BE2C (cell line): ENCODE measurements at regions not wholly inside any gene's neighbourhood (a gene's known extent, or its start where the extent isn't known, plus 50 kb on each side); places are given as distances from the start of the nearest gene placed in this dataset.
"Not testable (repeated sequence)": the region's sequence is repeated elsewhere in the genome, so short reads cannot be mapped to it uniquely, and the experiment has no call there.

Experiments used
- DNase-seq: peaks from one replicate; pipeline ENCODE4 v3.0.0-alpha.2; 2020
- H3K27me3 ChIP-seq: fragments of 250-450 bp; sonication (Bioruptor Pico); 2 replicates; pipeline ENCODE4 v1.5.1; 2020; ENCODE audit warnings: mild to moderate bottlenecking
- H3K36me3 ChIP-seq: fragments of 250-450 bp; sonication (Bioruptor Pico); 2 replicates; pipeline ENCODE4 v1.5.1; 2020; ENCODE audit warnings: mild to moderate bottlenecking
- H3K4me1 ChIP-seq: fragments of 250-450 bp; sonication (Bioruptor Pico); 2 replicates; pipeline ENCODE4 v1.5.1; 2020
- H3K4me3 ChIP-seq: 2 replicates; pipeline ENCODE4 v1.5.1; 2011; ENCODE audit warnings: low read depth, low read length
- H3K9me3 ChIP-seq: fragments of 250-450 bp; sonication (Bioruptor Pico); 2 replicates; pipeline ENCODE4 v1.5.1; 2020
- TF ChIP-seq, protein P1 (sequence below): IDR thresholded peaks from 2 replicates; pipeline ENCODE4 v1.5.1; 2012; ENCODE audit warnings: mild to moderate bottlenecking, low read depth, low read length

DNA sequence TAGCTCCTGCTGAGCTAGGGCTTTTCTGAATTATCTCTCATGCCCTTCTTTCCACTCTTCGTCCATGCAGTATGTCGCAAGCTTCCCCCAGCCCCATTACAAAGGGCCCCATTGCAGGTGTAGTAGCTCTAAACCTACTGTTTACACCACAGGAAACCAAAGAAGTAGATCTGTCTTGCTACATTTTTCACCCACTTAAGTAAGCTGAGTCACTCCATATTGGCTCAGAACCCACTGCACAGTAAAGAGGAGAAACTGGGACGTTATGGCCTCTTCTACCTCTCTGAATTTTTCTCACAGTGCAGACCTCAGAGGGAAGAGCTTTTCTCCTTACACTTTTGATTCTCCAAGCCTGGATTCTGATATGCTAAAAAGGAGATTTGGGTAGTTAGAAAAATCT, 200.2 kb downstream of the SMARCA1 start:
- Histone ChIP-seq H3K27me3 (no peaks in the 10 kb centered on the region), H3K4me1 (no peaks in the 10 kb centered on the region), H3K4me3 (no peak overlapping the region), H3K36me3 (no peaks in the 10 kb centered on the region), H3K9me3 (no peaks in the 10 kb centered on the region)
- TF ChIP-seq, protein P1, sequence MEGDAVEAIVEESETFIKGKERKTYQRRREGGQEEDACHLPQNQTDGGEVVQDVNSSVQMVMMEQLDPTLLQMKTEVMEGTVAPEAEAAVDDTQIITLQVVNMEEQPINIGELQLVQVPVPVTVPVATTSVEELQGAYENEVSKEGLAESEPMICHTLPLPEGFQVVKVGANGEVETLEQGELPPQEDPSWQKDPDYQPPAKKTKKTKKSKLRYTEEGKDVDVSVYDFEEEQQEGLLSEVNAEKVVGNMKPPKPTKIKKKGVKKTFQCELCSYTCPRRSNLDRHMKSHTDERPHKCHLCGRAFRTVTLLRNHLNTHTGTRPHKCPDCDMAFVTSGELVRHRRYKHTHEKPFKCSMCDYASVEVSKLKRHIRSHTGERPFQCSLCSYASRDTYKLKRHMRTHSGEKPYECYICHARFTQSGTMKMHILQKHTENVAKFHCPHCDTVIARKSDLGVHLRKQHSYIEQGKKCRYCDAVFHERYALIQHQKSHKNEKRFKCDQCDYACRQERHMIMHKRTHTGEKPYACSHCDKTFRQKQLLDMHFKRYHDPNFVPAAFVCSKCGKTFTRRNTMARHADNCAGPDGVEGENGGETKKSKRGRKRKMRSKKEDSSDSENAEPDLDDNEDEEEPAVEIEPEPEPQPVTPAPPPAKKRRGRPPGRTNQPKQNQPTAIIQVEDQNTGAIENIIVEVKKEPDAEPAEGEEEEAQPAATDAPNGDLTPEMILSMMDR = no peak
- DNase-seq = no peak

DNA sequence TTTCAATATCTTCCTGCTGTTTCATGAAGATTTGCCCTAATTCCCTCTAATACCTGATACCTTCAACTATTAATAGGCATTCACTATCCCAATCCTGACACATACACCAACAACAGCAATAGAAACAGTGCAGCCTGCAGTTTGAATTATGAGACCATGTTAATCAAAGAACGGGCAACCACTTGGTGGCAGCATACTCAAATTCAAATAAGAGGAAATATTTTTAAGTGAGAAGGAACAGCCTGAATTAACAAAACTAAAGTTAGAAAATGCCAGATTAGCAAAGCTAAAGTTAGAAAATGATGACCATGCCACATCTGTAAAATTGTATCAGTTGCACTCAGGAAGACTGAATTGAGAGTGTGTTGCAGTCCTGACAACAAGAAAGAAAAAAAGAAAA, 204.9 kb downstream of the SMARCA1 start:
- Histone ChIP-seq H3K4me1 (no peaks in the 10 kb centered on the region), H3K27me3 (no peaks in the 10 kb centered on the region), H3K4me3 (no peak overlapping the region), H3K36me3 (no peaks in the 10 kb centered on the region), H3K9me3 (no peaks in the 10 kb centered on the region)
- TF ChIP-seq, protein P1 = peak; percentile 15; the same call in 1 of the 2 replicates
- DNase-seq = peak; percentile 4

DNA sequence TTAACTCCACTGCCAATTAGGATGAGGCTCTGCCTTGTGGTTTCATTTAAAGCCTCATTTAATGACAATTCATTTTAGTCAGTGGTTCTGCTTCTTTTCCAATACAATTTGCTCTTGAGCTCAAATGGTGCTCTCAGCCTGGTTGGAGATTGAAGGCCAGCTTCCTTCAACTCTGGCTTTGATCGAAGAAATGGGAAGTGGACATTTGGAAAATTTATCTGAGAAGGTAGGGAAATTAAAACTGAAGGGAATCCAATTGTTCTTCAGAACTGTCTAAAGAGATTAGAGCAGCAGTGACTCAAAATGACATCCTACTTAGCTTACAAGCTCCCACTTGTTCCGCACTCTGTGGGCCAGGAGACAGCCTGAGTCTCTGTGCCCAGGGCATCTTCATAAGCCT, 206.8 kb downstream of the SMARCA1 start:
- no peak for DNase-seq
- Histone ChIP-seq H3K4me3 (no peak overlapping the region), H3K36me3 (no peaks in the 10 kb centered on the region), H3K9me3 (no peaks in the 10 kb centered on the region), H3K4me1 (no peaks in the 10 kb centered on the region), H3K27me3 (no peaks in the 10 kb centered on the region)
- TF ChIP-seq, protein P1 = no peak

DNA sequence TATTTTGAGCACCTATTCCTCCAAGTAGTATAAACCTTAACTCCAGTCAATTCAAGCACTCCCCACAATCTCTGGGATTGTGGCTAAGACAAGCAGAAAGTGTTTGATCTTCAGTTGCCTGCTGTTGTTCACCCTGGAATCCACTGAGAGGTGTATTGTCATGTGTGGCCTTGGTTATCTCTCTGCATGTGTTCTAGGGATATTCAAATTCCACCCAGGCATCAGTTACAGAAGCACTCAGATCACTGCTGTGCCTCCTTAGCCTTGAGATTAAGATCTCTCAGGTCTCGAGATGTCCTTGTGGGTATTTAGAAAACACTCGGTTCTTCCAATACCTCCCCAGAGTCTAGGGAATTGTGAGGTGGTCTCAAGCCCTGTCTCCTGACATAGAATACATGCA, 213.3 kb downstream of the SMARCA1 start:
- H3K9me3 ChIP-seq = no peaks in the 10 kb centered on the region
- TF ChIP-seq, protein P1 = no peak
- H3K27me3 ChIP-seq = no peaks in the 10 kb centered on the region
- DNase-seq = no peak
- no peaks in the 10 kb centered on the region for H3K36me3 ChIP-seq
- no peak overlapping the region for H3K4me3 ChIP-seq
- no peaks in the 10 kb centered on the region for H3K4me1 ChIP-seq

DNA sequence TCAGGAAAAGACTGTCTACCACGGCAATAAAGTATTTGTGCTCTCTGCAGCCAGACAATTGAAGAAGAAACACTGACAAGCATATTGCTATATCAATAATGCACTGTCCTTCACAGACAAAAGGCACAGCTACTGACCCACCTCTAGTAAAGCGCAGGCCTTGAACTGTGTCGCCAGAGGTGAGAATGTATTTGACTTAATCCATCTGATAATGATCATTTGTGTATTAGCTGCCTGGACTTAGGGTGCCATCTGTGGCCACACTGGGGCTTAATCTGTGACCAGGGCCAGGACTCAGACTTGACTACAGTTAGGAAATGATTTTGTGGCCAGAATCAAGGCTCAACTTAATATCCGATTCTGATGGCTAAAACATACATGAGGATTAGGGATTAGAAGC, 260.4 kb downstream of the SMARCA1 start:
- TF ChIP-seq, protein P1 = no peak
- Histone ChIP-seq H3K9me3 (no peaks in the 10 kb centered on the region), H3K36me3 (no peaks in the 10 kb centered on the region), H3K4me3 (no peak overlapping the region), H3K27me3 (no peaks in the 10 kb centered on the region), H3K4me1 (no peaks in the 10 kb centered on the region)
- DNase-seq = no peak

DNA sequence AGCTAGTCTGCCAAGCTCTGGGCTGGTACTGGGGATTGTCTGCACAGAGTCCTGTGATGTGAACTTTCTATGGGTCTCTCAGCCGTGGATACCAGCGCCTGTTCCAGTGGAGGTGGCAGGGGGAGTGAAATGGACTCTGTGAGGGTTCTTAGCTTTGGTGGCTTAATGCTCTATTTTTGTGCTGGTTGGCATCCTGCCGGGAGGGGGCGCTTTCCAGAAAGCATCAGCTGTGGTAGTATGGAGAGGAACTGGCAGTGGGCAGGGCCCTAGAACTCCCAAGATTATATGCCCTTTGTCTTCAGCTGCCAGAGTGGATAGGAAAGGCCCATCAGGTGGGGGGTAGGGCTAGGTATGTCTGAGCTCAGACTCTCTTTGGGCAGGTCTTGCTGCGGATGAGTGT, 267.8 kb downstream of the SMARCA1 start:
- DNase-seq, H3K4me3 ChIP-seq, H3K9me3 ChIP-seq, H3K4me1 ChIP-seq, H3K36me3 ChIP-seq, H3K27me3 ChIP-seq: not testable (repeated sequence)

DNA sequence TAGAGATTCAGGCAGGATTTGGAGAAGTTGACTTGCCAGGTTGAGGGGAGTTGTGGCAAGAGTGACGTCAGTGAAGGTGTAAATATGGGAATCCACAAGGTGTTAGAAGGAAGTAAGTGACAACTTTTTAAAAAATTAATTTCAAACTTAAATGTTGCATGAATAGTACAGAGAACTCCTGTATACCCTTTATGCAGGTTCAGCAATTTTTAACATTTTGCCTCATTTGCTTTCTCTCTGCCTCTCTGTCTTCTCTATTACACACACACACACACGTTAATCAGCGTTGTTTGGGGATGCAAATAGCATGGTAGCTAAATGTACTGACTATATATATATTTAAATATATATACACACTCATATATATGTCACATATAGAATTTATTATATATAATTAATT, 273.7 kb downstream of the SMARCA1 start:
- TF ChIP-seq, protein P1 = no peak
- H3K4me1 ChIP-seq = no peaks in the 10 kb centered on the region
- no peak for DNase-seq
- H3K27me3 ChIP-seq = no peaks in the 10 kb centered on the region
- no peaks in the 10 kb centered on the region for H3K36me3 ChIP-seq
- no peaks in the 10 kb centered on the region for H3K9me3 ChIP-seq
- H3K4me3 ChIP-seq = no peak overlapping the region
